ENCODE measurements at regions not wholly inside any gene's neighbourhood (a gene's known extent, or its start where the extent isn't known, plus 50 kb on each side); places are given as distances from the start of the nearest gene placed in this dataset.

DNA sequence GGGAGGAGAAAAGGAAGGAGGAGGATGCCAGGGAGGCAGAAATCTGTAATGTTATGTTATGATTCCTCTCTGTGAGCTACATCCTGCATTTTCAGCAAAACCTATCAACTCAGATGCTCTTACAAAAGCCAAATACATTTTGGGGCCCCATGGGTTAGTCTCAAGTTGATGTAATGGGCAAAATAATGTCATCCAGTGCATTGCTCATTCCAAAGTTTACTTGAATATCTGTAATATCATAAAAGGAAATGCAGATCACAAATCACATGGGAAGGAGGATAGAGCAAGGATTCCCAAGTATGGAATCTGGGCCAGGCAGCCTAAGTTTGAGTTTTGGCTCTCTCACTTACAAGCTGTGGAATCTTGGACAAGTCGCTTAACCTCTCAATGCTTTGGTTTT lies 74.9 kb upstream of the SOD3 start:
- no peaks in the 10 kb centered on the region for H3K27me3 ChIP-seq (ENCODE audit: insufficient read depth, poor library complexity, severe bottlenecking)
- DNase-seq (ENCODE audit: low spot score) (no peak), ATAC-seq (ENCODE audit: low read depth) (no peak)
- H3K9me3 ChIP-seq (ENCODE audit: severe bottlenecking) = no peaks in the 10 kb centered on the region
- TF ChIP-seq, protein P1, sequence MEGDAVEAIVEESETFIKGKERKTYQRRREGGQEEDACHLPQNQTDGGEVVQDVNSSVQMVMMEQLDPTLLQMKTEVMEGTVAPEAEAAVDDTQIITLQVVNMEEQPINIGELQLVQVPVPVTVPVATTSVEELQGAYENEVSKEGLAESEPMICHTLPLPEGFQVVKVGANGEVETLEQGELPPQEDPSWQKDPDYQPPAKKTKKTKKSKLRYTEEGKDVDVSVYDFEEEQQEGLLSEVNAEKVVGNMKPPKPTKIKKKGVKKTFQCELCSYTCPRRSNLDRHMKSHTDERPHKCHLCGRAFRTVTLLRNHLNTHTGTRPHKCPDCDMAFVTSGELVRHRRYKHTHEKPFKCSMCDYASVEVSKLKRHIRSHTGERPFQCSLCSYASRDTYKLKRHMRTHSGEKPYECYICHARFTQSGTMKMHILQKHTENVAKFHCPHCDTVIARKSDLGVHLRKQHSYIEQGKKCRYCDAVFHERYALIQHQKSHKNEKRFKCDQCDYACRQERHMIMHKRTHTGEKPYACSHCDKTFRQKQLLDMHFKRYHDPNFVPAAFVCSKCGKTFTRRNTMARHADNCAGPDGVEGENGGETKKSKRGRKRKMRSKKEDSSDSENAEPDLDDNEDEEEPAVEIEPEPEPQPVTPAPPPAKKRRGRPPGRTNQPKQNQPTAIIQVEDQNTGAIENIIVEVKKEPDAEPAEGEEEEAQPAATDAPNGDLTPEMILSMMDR (IDR thresholded peaks at IDR 0.05; ENCODE audit: poor library complexity, severe bottlenecking) = no peak
- H3K4me1 ChIP-seq (ENCODE audit: insufficient read depth, poor library complexity, severe bottlenecking) = no peaks in the 10 kb centered on the region
- H3K27ac ChIP-seq (ENCODE audit: poor library complexity, severe bottlenecking) = no peak overlapping the region
- H3K36me3 ChIP-seq (ENCODE audit: low read depth) = no peaks in the 10 kb centered on the region
- no peak overlapping the region for H3K4me3 ChIP-seq (ENCODE audit: severe bottlenecking)

DNA sequence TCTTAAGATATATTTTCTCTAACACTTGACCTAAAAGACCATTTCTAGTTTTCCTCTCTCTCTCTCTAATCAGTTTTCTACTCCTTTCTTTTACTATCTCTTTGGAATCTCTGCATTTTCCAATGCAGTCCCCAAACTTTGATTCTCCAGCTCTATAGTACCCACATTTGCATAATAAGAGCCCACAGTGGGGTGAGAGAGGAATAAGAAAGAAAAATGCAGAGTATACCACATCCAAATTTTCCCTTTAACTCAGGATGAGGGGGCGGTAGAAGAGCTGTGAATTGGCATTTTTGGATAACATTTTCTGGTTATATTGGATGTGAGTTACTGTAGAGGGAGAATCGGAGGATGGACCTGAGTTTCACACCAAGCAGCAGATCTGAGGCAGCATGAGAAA lies 74.4 kb upstream of the SOD3 start:
- DNase-seq (ENCODE audit: low spot score) = no peak
- H3K4me1 ChIP-seq (ENCODE audit: insufficient read depth, poor library complexity, severe bottlenecking) = no peaks in the 10 kb centered on the region

DNA sequence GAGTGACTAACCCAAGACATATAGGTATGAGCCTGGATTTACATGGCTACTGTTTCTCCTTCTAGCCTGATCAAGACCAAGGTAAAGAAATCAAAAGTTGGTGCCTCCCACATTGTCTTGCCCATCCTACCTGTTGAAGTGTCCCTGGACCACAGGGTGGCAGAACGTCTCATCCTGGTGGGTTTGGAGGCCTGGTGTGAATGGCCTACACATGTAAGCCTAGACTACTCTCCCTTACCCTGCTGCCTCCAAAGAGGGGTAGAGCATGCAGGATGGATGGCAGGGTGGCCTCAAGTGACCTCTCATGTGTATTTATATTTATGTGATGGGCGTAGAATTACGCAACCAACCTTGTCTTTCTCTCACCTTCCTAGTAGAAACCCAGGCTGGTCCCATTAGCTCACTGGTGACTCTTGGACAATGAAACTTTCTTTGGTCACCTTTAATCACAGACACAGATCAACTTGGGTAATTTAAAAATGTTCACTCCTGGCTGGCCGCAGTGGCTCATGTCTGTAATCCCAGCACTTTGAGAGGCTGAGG lies 73.3 kb upstream of the SOD3 start:
- TF ChIP-seq, protein P1 (IDR thresholded peaks at IDR 0.05; ENCODE audit: poor library complexity, severe bottlenecking) = no peak
- Histone ChIP-seq H3K27ac (ENCODE audit: poor library complexity, severe bottlenecking) (no peak overlapping the region), H3K9me3 (ENCODE audit: severe bottlenecking) (no peaks in the 10 kb centered on the region), H3K27me3 (ENCODE audit: insufficient read depth, poor library complexity, severe bottlenecking) (no peaks in the 10 kb centered on the region), H3K4me1 (ENCODE audit: insufficient read depth, poor library complexity, severe bottlenecking) (no peaks in the 10 kb centered on the region), H3K36me3 (ENCODE audit: low read depth) (no peaks in the 10 kb centered on the region), H3K4me3 (ENCODE audit: severe bottlenecking) (no peak overlapping the region)
- no peak for DNase-seq (ENCODE audit: low spot score)
- ATAC-seq (ENCODE audit: low read depth) = no peak

More for the DNA sequence above, 74.4 kb upstream of the SOD3 start:
- Histone ChIP-seq H3K9me3 (ENCODE audit: severe bottlenecking) (no peaks in the 10 kb centered on the region), H3K27me3 (ENCODE audit: insufficient read depth, poor library complexity, severe bottlenecking) (no peaks in the 10 kb centered on the region), H3K27ac (ENCODE audit: poor library complexity, severe bottlenecking) (no peak overlapping the region), H3K4me3 (ENCODE audit: severe bottlenecking) (no peak overlapping the region), H3K36me3 (ENCODE audit: low read depth) (no peaks in the 10 kb centered on the region)
- TF ChIP-seq, protein P1 (IDR thresholded peaks at IDR 0.05; ENCODE audit: poor library complexity, severe bottlenecking) = no peak
- ATAC-seq (ENCODE audit: low read depth) = no peak

DNA sequence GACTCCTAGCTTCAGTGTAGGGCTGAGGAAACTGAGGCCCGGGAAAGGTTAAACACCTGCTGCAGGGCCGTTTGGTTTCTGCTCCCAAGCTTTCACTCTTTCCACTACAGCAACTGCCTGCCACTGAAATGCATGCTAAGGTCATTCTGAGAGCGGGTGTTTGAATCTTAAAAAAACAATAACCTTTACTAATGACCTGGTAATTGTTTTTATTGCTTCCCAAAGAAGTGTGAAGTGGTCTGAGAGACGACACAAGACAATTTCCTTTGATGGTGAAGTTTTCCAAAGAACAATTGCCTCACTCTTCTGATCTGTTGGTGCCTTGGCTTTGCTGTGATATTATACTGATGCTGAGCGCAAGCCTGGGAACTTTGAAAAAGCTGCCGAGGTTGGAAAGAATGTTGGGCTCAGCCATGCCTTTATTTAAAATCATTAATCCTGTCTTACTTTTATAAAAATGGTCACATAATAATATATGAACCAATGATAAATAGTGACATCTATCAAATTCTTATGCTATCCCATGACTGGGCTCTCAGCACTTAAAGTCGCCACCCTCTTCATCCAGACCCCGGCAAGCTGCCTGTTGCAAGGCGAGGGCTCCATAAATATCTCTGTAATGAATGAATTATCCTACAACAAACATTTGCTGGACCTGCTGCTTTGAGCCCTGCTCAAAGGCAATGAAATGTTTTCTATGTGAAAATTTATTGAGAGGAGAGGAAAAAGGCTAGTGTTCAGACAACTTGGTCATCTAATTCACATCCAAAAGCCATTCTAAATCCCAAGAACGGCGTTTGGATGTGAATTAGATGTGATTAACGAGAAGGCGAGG lies 67.8 kb upstream of the SOD3 start:
- TF ChIP-seq, protein P1 (IDR thresholded peaks at IDR 0.05; ENCODE audit: poor library complexity, severe bottlenecking) = no peak
- no peak for ATAC-seq (ENCODE audit: low read depth)
- H3K27ac ChIP-seq (ENCODE audit: poor library complexity, severe bottlenecking) = no peak overlapping the region
- H3K36me3 ChIP-seq (ENCODE audit: low read depth) = no peaks in the 10 kb centered on the region
- H3K9me3 ChIP-seq (ENCODE audit: severe bottlenecking) = no peaks in the 10 kb centered on the region
- H3K27me3 ChIP-seq (ENCODE audit: insufficient read depth, poor library complexity, severe bottlenecking) = no peaks in the 10 kb centered on the region
- H3K4me3 ChIP-seq (ENCODE audit: severe bottlenecking) = no peak overlapping the region
- no peaks in the 10 kb centered on the region for H3K4me1 ChIP-seq (ENCODE audit: insufficient read depth, poor library complexity, severe bottlenecking)
- no peak for DNase-seq (ENCODE audit: low spot score)
